Endothelial cell of umbilical vein (primary cell): ENCODE measurements at regions not wholly inside any gene's neighbourhood (a gene's known extent, or its start where the extent isn't known, plus 50 kb on each side); places are given as distances from the start of the nearest gene placed in this dataset.

Source experiments
- BruUV-seq: library from RNA; stranded (reverse); fragments of 400-500 nt; replicated peaks from 2 replicates; lab custom pipeline; 2021; lab: Mats Ljungman, UMichigan
- CTCF ChIA-PET: fragments of 300-600, 350-600 bp; sonication (Branson Sonifier 250); formaldehyde crosslinking; loops from one replicate; lab custom pipeline; 2021; ENCODE audit warnings: antibody characterized with exemption, inconsistent platforms; lab: Charles Lee
- POLR2A ChIA-PET: fragments of 300-600, 350-600 bp; sonication (Branson Sonifier 250); formaldehyde crosslinking; loops from one replicate; lab custom pipeline; 2021; ENCODE audit warnings: antibody characterized with exemption, inconsistent platforms; lab: Charles Lee
- DNase-seq: peaks from one replicate; pipeline ENCODE4 v3.0.0-alpha.2; 2011; ENCODE audit warnings: low read depth, low spot score
- FAIRE-seq: peaks from 2 replicates; lab custom pipeline; 2011; peaks lifted over from hg19 to GRCh38; lab: Jason Lieb, UNC
- H2AFZ ChIP-seq: 2 replicates; pipeline ENCODE4 v1.6.0; 2012; ENCODE audit warnings: low read depth, low read length, control low read depth, inconsistent platforms
- H3K27ac ChIP-seq: 2 replicates; pipeline ENCODE4 v1.5.1; 2011; ENCODE audit warnings: low read depth, mild to moderate bottlenecking, control low read depth, low read length, moderate library complexity; ENCODE audit not compliant: insufficient read depth
- H3K27me3 ChIP-seq, 2 experiments: 2 replicates each; pipeline versions ENCODE4 v1.6.0 to v1.6.1; 2011; ENCODE audit warnings: low read length in 2 of 2, mixed read lengths in 1 of 2; ENCODE audit not compliant: control insufficient read depth in 2 of 2, insufficient read depth in 2 of 2
- H3K36me3 ChIP-seq, 2 experiments: 2 replicates in 1 of 2; 3 replicates in 1 of 2; pipeline ENCODE4 v1.5.1; 2011; ENCODE audit warnings: low read length in 2 of 2, mild to moderate bottlenecking in 1 of 2, moderate library complexity in 1 of 2; ENCODE audit not compliant: control insufficient read depth in 2 of 2, insufficient read depth in 2 of 2; ENCODE audit errors: extremely low read depth in 1 of 2
- H3K4me1 ChIP-seq: 3 replicates; pipeline ENCODE4 v1.5.1; 2011; ENCODE audit warnings: mild to moderate bottlenecking, low read length; ENCODE audit not compliant: control insufficient read depth, insufficient read depth; ENCODE audit errors: extremely low read depth
- H3K4me2 ChIP-seq: 2 replicates; pipeline ENCODE4 v1.6.1; 2011; ENCODE audit warnings: low read length, control low read depth, mixed read lengths; ENCODE audit not compliant: insufficient read depth
- H3K4me3 ChIP-seq, 3 experiments: fragments of 200-600 bp in 1 of 3; sonication (generic), shearing (Covaris generic) in 1 of 3; replicated peaks in 1 of 3; 2 replicates each; pipeline ENCODE4 v1.5.1; 2011 to 2016; ENCODE audit warnings: control low read depth in 3 of 3, low read length in 3 of 3, mild to moderate bottlenecking in 2 of 3, inconsistent platforms in 1 of 3, low read depth in 1 of 3, moderate library complexity in 1 of 3; ENCODE audit not compliant: insufficient read depth in 1 of 3
- H3K79me2 ChIP-seq: 2 replicates; pipeline ENCODE4 v1.6.0; 2012; ENCODE audit warnings: low read length, inconsistent platforms; ENCODE audit not compliant: control insufficient read depth, insufficient read depth
- H3K9ac ChIP-seq: replicated peaks from 2 replicates; pipeline ENCODE3; 2011; ENCODE audit warnings: low read length, control low read depth; ENCODE audit not compliant: insufficient read depth; ENCODE audit errors: extremely low read depth
- H3K9me1 ChIP-seq: replicated peaks from 3 replicates; pipeline ENCODE4 v1.6.0; 2011; ENCODE audit warnings: mild to moderate bottlenecking, low read length; ENCODE audit not compliant: control insufficient read depth, insufficient read depth; ENCODE audit errors: extremely low read depth
- H3K9me3 ChIP-seq: replicated peaks from 2 replicates; pipeline ENCODE4 v1.5.1; 2012; ENCODE audit warnings: low read length, inconsistent platforms; ENCODE audit not compliant: control insufficient read depth, insufficient read depth
- H4K20me1 ChIP-seq: replicated peaks from 2 replicates; pipeline ENCODE3; 2011; ENCODE audit warnings: mild to moderate bottlenecking, low read length; ENCODE audit not compliant: control insufficient read depth, insufficient read depth; ENCODE audit errors: extremely low read depth
- EZH2 ChIP-seq: IDR thresholded peaks from 2 replicates; pipeline ENCODE4 v1.6.1; 2012; ENCODE audit warnings: borderline replicate concordance, low read depth, mild to moderate bottlenecking, moderate library complexity, low read length, inconsistent platforms; ENCODE audit not compliant: severe bottlenecking
- FOS ChIP-seq: IDR thresholded peaks from 2 replicates; pipeline ENCODE4 v1.6.1; 2011; ENCODE audit warnings: mild to moderate bottlenecking, low read length, moderate library complexity, borderline replicate concordance; ENCODE audit not compliant: insufficient read depth
- GATA2 ChIP-seq: IDR thresholded peaks from 2 replicates; pipeline ENCODE4 v1.7.0; 2011; ENCODE audit warnings: low read depth, mild to moderate bottlenecking, moderate library complexity, mixed read lengths, low read length; ENCODE audit not compliant: insufficient read length, insufficient read depth
- JUN ChIP-seq: IDR thresholded peaks from 2 replicates; pipeline ENCODE4 v1.6.1; 2011; ENCODE audit warnings: borderline replicate concordance, low read depth; ENCODE audit not compliant: insufficient read length, insufficient read depth
- MYC ChIP-seq: IDR thresholded peaks from one replicate; pipeline ENCODE4 v1.6.1; 2011; ENCODE audit warnings: mild to moderate bottlenecking, low read depth, low read length
- POLR2A ChIP-seq: IDR thresholded peaks from 2 replicates; pipeline ENCODE4 v1.6.1; 2012; ENCODE audit warnings: low read depth, mild to moderate bottlenecking, control low read depth, low read length
- POLR2AphosphoS5 ChIP-seq: IDR thresholded peaks from 2 replicates; pipeline ENCODE4 v1.6.1; 2012; ENCODE audit warnings: low read depth, mild to moderate bottlenecking, control low read depth, low read length, moderate library complexity; ENCODE audit not compliant: insufficient read depth
- dilution Hi-C: fragments of 300-500 bp; cut with MboI; formaldehyde crosslinking; loops from one replicate; pipeline ENCODE4 v1.15.0; 2019; ENCODE audit warnings: low sequenced_read_pairs; ENCODE audit not compliant: extremely low pct_ligation_motif_present
- intact Hi-C: fragments of 100-400 bp; cut with micrococcal nuclease; formaldehyde crosslinking; loops from one replicate; pipeline ENCODE4 v1.10.0; 2022
- TF ChIP-seq, protein P1 (sequence below): IDR thresholded peaks from 2 replicates; pipeline ENCODE4 v1.6.1; 2011; ENCODE audit not compliant: insufficient read depth, insufficient read length
- TF ChIP-seq, protein P2 (sequence below), 2 donors: IDR thresholded peaks; 1 replicate in 1 of 2; 2 replicates in 1 of 2; pipeline ENCODE4 v1.5.1; 2011; ENCODE audit warnings: low read length in 2 of 2, mild to moderate bottlenecking in 2 of 2, moderate library complexity in 2 of 2, control low read depth in 1 of 2, inconsistent platforms in 1 of 2, low read depth in 1 of 2; ENCODE audit not compliant: insufficient read depth in 1 of 2; ENCODE audit errors: extremely low read depth in 1 of 2

DNA sequence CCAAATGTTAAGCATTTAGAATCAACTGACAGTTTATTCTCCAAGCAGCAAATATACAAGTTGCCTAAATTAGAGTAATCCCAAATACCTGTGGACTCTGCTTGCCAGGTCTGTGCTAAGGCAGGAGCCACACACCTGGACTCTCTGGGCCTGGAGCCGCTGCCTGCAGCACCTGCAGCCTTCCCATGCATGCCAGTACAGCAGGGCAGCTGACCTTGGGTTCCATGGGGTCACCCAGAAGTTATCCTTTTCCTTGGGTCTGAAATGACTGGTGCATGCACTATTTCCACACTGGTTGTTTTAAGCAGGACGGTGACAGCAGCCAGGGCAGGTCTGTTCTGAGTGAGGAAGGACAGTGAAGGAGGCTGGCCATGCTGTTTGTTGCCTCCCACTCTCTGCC, 573.2 kb downstream of the GLRX3 start:
- no peak overlapping the region for H3K4me3 ChIP-seq
- no peaks in the 10 kb centered on the region for H3K79me2 ChIP-seq
- H3K4me1 ChIP-seq, result no peaks in the 10 kb centered on the region
- no peaks in the 10 kb centered on the region for H4K20me1 ChIP-seq
- H3K9me3 ChIP-seq, result peaks cover 3% of the 10 kb centered on the region
- H3K9me1 ChIP-seq, result no peaks in the 10 kb centered on the region
- dilution Hi-C loops, result no loop called here
- no TSS peak for BruUV-seq
- DNase-seq (no peak), FAIRE-seq (no peak)
- H3K36me3 ChIP-seq, result no peaks in the 10 kb centered on the region
- no peak overlapping the region for H3K27ac ChIP-seq
- no peak overlapping the region for H3K4me2 ChIP-seq
- POLR2A ChIA-PET, result no interaction called here
- TF ChIP-seq, protein P1, sequence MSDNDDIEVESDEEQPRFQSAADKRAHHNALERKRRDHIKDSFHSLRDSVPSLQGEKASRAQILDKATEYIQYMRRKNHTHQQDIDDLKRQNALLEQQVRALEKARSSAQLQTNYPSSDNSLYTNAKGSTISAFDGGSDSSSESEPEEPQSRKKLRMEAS, result no peak
- no peak for TF ChIP-seq FOS
- TF ChIP-seq GATA2, result no peak
- no peak for TF ChIP-seq JUN
- no peak for TF ChIP-seq EZH2
- TF ChIP-seq, protein P2, sequence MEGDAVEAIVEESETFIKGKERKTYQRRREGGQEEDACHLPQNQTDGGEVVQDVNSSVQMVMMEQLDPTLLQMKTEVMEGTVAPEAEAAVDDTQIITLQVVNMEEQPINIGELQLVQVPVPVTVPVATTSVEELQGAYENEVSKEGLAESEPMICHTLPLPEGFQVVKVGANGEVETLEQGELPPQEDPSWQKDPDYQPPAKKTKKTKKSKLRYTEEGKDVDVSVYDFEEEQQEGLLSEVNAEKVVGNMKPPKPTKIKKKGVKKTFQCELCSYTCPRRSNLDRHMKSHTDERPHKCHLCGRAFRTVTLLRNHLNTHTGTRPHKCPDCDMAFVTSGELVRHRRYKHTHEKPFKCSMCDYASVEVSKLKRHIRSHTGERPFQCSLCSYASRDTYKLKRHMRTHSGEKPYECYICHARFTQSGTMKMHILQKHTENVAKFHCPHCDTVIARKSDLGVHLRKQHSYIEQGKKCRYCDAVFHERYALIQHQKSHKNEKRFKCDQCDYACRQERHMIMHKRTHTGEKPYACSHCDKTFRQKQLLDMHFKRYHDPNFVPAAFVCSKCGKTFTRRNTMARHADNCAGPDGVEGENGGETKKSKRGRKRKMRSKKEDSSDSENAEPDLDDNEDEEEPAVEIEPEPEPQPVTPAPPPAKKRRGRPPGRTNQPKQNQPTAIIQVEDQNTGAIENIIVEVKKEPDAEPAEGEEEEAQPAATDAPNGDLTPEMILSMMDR (IDR thresholded peaks at IDR 0.05; ENCODE audit: extremely low read depth in 1 of 2, insufficient read depth in 1 of 2, low read depth in 1 of 2, low read length in 2 of 2), result no peak
- no peak for TF ChIP-seq MYC
- TF ChIP-seq POLR2A, result no peak
- TF ChIP-seq POLR2AphosphoS5, result no peak
- no peak overlapping the region for H2AFZ ChIP-seq
- no peak overlapping the region for H3K9ac ChIP-seq
- CTCF ChIA-PET, result no interaction called here
- intact Hi-C loops, result no loop called here
- no peaks in the 10 kb centered on the region for H3K27me3 ChIP-seq
